ENCODE measurements at regions not wholly inside any gene's neighbourhood (a gene's known extent, or its start where the extent isn't known, plus 50 kb on each side); places are given as distances from the start of the nearest gene placed in this dataset.

- no peak for TF ChIP-seq EZH2phosphoT487 (IDR thresholded peaks at IDR 0.05; ENCODE audit: insufficient read depth, low read depth)
- TF ChIP-seq EZH2 (IDR thresholded peaks at IDR 0.05; ENCODE audit: insufficient read depth, poor library complexity, severe bottlenecking): no peak
Observed at GRCh38 chr15:96958721-96959120, 628.2 kb downstream of the NR2F2 start.

Measured in GM23248 (cell line).